Peyer's patch (tissue), 4 donors: ENCODE measurements at regions not wholly inside any gene's neighbourhood (a gene's known extent, or its start where the extent isn't known, plus 50 kb on each side); places are given as distances from the start of the nearest gene placed in this dataset.
"Not testable (repeated sequence)": the region's sequence is repeated elsewhere in the genome, so short reads cannot be mapped to it uniquely, and the experiment has no call there.

Source experiments
- DNase-seq, 3 donors: peaks; one replicate each; pipeline ENCODE4 v3.0.0-alpha.2; 2017 to 2019
- H3K27ac ChIP-seq, 4 donors: fragments of 200-600 bp; sonication (generic); one replicate each; pipeline ENCODE4 v1.5.1; 2016 to 2019
- H3K27me3 ChIP-seq, 2 donors: fragments of 200-600 bp; sonication (generic); one replicate each; pipeline ENCODE4 v1.5.1; 2019
- H3K36me3 ChIP-seq, 3 donors: fragments of 200-600 bp; sonication (generic); one replicate each; pipeline ENCODE4 v1.5.1; 2016 to 2019
- H3K4me1 ChIP-seq, 4 donors: fragments of 200-600 bp; sonication (generic); one replicate each; pipeline ENCODE4 v1.5.1; 2016 to 2019
- H3K4me3 ChIP-seq, 4 donors: fragments of 200-600 bp; sonication (generic); 1 replicate in 3 of 4; 2 replicates in 1 of 4; pipeline ENCODE4 v1.5.1; 2016 to 2019; ENCODE audit warnings: mild to moderate bottlenecking in 1 of 4
- H3K9me3 ChIP-seq, 4 donors: fragments of 200-600 bp; sonication (generic); one replicate each; pipeline ENCODE4 v1.5.1; 2016 to 2019; ENCODE audit warnings: mild to moderate bottlenecking in 1 of 4
- CTCF ChIP-seq, 6 experiments: fragments of 450-650 bp in 4 of 6; fragments of 200-600 bp in 2 of 6; sonication (generic) in 1 of 6; IDR thresholded peaks; one replicate each; pipeline ENCODE4 v1.5.1; 2017 to 2019; ENCODE audit warnings: antibody characterized with exemption in 6 of 6, mild to moderate bottlenecking in 3 of 6, moderate library complexity in 1 of 6
- POLR2A ChIP-seq, 2 donors: fragments of 450-650 bp; IDR thresholded peaks; one replicate each; pipeline ENCODE4 v1.5.1; 2017; ENCODE audit warnings: antibody characterized with exemption in 2 of 2, mild to moderate bottlenecking in 2 of 2, moderate library complexity in 2 of 2

- H3K36me3 ChIP-seq, result no peaks in the 10 kb centered on the region
- TF ChIP-seq CTCF (IDR thresholded peaks at IDR 0.05) (no peak), POLR2A (IDR thresholded peaks at IDR 0.05) (no peak)
- no peaks in the 10 kb centered on the region for H3K9me3 ChIP-seq
- no peak overlapping the region for H3K27ac ChIP-seq
- no peak overlapping the region for H3K4me3 ChIP-seq
- DNase-seq, result no peak
- H3K27me3 ChIP-seq, result no peaks in the 10 kb centered on the region
- H3K4me1 ChIP-seq, result no peaks in the 10 kb centered on the region
Measured at GRCh38 chr6:111925296-111925695, 52.0 kb upstream of the FYN start.

DNA sequence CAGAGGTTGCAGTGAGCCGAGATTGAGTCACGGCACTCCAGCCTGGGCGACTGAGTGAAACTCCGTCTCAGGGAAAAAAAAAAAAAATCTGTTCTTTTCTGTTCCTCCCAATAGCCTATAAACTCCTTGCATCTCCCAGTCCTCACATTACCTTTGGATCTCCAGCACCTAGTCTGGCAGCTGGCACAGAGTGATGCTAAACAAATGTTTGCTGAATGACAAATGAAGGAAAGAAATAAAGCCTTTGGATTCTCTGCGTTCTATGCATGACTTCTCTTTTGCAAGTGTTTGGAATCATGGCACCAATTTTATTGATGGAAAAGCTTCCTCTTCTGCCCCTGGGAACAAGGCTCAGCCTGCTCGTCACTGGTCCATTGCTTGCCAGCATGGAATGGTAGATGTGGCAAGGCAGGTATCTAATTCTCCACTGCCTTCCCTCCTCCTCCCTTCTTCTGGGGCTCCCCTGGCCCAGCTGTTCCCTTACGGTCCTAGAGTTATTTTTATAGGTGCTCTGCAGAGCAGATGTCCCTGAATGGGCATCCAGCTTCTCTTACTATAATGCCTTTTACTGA, 53.6 kb upstream of the FYN start:
- Histone ChIP-seq H3K36me3 (no peaks in the 10 kb centered on the region), H3K4me3 (no peak overlapping the region), H3K4me1 (no peaks in the 10 kb centered on the region), H3K27ac (no peak overlapping the region), H3K27me3 (no peaks in the 10 kb centered on the region), H3K9me3 (no peaks in the 10 kb centered on the region)
- TF ChIP-seq POLR2A (IDR thresholded peaks at IDR 0.05) (no peak), CTCF (IDR thresholded peaks at IDR 0.05) (no peak)
- DNase-seq, result no peak

- Histone ChIP-seq H3K27me3 (no peaks in the 10 kb centered on the region), H3K4me1 (no peaks in the 10 kb centered on the region), H3K36me3 (no peaks in the 10 kb centered on the region), H3K27ac (no peak overlapping the region), H3K9me3 (no peaks in the 10 kb centered on the region), H3K4me3 (no peak overlapping the region)
- no peak for DNase-seq
- TF ChIP-seq POLR2A (IDR thresholded peaks at IDR 0.05) (no peak), CTCF (IDR thresholded peaks at IDR 0.05) (no peak)
Measured at GRCh38 chr6:111927321-111927720, 54.1 kb upstream of the FYN start.

GRCh38 chr6:111928139-111928538, 54.9 kb upstream of the FYN start:
- Histone ChIP-seq H3K27ac (no peak overlapping the region), H3K4me1 (no peaks in the 10 kb centered on the region), H3K4me3 (no peak overlapping the region), H3K9me3 (no peaks in the 10 kb centered on the region), H3K36me3 (no peaks in the 10 kb centered on the region), H3K27me3 (no peaks in the 10 kb centered on the region)
- no peak for TF ChIP-seq POLR2A (IDR thresholded peaks at IDR 0.05)
- no peak for TF ChIP-seq CTCF (IDR thresholded peaks at IDR 0.05)
- DNase-seq, result no peak

GRCh38 chr6:111934611-111935010, 61.4 kb upstream of the FYN start:
- H3K4me1 ChIP-seq, H3K4me3 ChIP-seq, H3K36me3 ChIP-seq, DNase-seq, H3K9me3 ChIP-seq, H3K27ac ChIP-seq, H3K27me3 ChIP-seq: not testable (repeated sequence)

DNA sequence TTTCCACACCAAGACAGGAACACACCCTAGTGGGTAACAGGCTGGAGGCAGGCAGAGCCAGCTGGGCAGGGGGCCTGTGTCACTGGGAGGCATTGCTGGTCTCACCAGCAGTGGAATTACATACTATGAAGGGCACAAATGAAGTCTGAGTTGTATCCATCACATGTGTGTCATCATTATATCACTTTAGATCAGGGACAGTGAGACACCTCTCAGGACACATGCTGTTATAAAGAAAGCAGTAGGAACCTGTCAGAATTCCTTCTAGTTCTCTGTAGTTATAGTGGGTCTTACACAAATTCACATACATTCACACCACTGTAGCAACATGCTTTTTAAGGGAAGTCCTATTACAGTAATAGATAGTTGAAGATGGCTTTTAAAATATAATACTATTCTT, 63.5 kb upstream of the FYN start:
- H3K36me3 ChIP-seq, result no peaks in the 10 kb centered on the region
- TF ChIP-seq CTCF (IDR thresholded peaks at IDR 0.05) (no peak), POLR2A (IDR thresholded peaks at IDR 0.05) (no peak)
- no peak for DNase-seq
- H3K27ac ChIP-seq, result no peak overlapping the region
- no peaks in the 10 kb centered on the region for H3K4me1 ChIP-seq
- H3K9me3 ChIP-seq, result no peaks in the 10 kb centered on the region
- no peaks in the 10 kb centered on the region for H3K27me3 ChIP-seq
- H3K4me3 ChIP-seq, result no peak overlapping the region
